GM12872 (cell line): ENCODE measurements at regions not wholly inside any gene's neighbourhood (a gene's known extent, or its start where the extent isn't known, plus 50 kb on each side); places are given as distances from the start of the nearest gene placed in this dataset.

Experiments used
- CTCF ChIP-seq: IDR thresholded peaks from 3 replicates; pipeline ENCODE4 v1.5.1; 2011; ENCODE audit warnings: low read depth, mild to moderate bottlenecking, low read length, moderate library complexity; ENCODE audit not compliant: insufficient read depth

- TF ChIP-seq CTCF = no peak
Measured at GRCh38 chr18:38350141-38350540, 784.5 kb upstream of the CELF4 start.

GRCh38 chr18:38330573-38330972, 765.0 kb upstream of the CELF4 start:
- no peak for TF ChIP-seq CTCF

GRCh38 chr18:38329145-38329544, 763.5 kb upstream of the CELF4 start:
- no peak for TF ChIP-seq CTCF

- no peak for TF ChIP-seq CTCF
Measured at GRCh38 chr18:38322206-38322605, 756.6 kb upstream of the CELF4 start.

GRCh38 chr18:38321262-38321661, 755.7 kb upstream of the CELF4 start:
- no peak for TF ChIP-seq CTCF

- TF ChIP-seq CTCF = no peak
Measured at GRCh38 chr18:38318416-38318815, 752.8 kb upstream of the CELF4 start.

- no peak for TF ChIP-seq CTCF
Measured at GRCh38 chr18:38313831-38314230, 748.2 kb upstream of the CELF4 start.

- no peak for TF ChIP-seq CTCF
Measured at GRCh38 chr18:38312532-38312931, 746.9 kb upstream of the CELF4 start.
